GM12878 (cell line): ENCODE measurements at regions not wholly inside any gene's neighbourhood (a gene's known extent, or its start where the extent isn't known, plus 50 kb on each side); places are given as distances from the start of the nearest gene placed in this dataset.

Experiments
- ATAC-seq: fragments of 200-7000 bp; cut with Tn5 transposase; 3 replicates; pipeline ENCODE4 v1.9.1; 2020; ENCODE audit warnings: mild to moderate bottlenecking, moderate library complexity
- BruUV-seq: library from RNA; stranded (reverse); fragments of 400-500 nt; replicated peaks from 2 replicates; lab custom pipeline; 2021; lab: Mats Ljungman, UMichigan
- CTCF ChIA-PET: fragments of 300-600 bp; sonication (Branson Sonifier 250); formaldehyde crosslinking; extraction: SDS; loops from one replicate; lab custom pipeline; 2021; ENCODE audit warnings: inconsistent platforms; lab: Yijun Ruan, JAX
- POLR2A ChIA-PET: fragments of 350-600 bp; formaldehyde crosslinking; extraction: SDS; loops from one replicate; lab custom pipeline; 2021; ENCODE audit warnings: inconsistent platforms; lab: Charles Lee
- RAD21 ChIA-PET: fragments of 300-600 bp; sonication (Branson Sonifier 250); formaldehyde crosslinking; loops from one replicate; lab custom pipeline; 2023; ENCODE audit warnings: antibody characterized with exemption; ENCODE audit not compliant: unreplicated experiment; lab: Charles Lee
- SMC1A ChIA-PET: fragments of 300-600 bp; sonication (Branson Sonifier 250); formaldehyde crosslinking; loops from one replicate; lab custom pipeline; 2023; ENCODE audit not compliant: unreplicated experiment, uncharacterized antibody; lab: Charles Lee
- DNase-seq: peaks from one replicate; pipeline ENCODE4 v3.0.0-alpha.2; 2011; ENCODE audit warnings: low read depth, low spot score
- FAIRE-seq: peaks from 3 replicates; lab custom pipeline; 2011; peaks lifted over from hg19 to GRCh38; lab: Jason Lieb, UNC
- H2AFZ ChIP-seq: 2 replicates; pipeline ENCODE4 v1.6.0; 2011; ENCODE audit warnings: low read depth, low read length, control low read depth; ENCODE audit not compliant: control insufficient read depth
- H3K27ac ChIP-seq: 2 replicates; pipeline ENCODE4 v1.5.1; 2011; ENCODE audit warnings: control low read depth; ENCODE audit not compliant: control insufficient read depth, insufficient read depth
- H3K27me3 ChIP-seq, 2 experiments: replicated peaks in 1 of 2; 2 replicates each; pipeline versions ENCODE4 v1.6.0 to v1.6.1; 2011; ENCODE audit warnings: low read length in 1 of 2; ENCODE audit not compliant: control insufficient read depth in 2 of 2, insufficient read depth in 2 of 2
- H3K36me3 ChIP-seq, 2 experiments: 2 replicates each; pipeline ENCODE4 v1.5.1; 2011; ENCODE audit warnings: low read length in 1 of 2; ENCODE audit not compliant: control insufficient read depth in 2 of 2, insufficient read depth in 2 of 2
- H3K4me1 ChIP-seq: 2 replicates; pipeline ENCODE4 v1.6.1; 2011; ENCODE audit warnings: mild to moderate bottlenecking, low read length, moderate library complexity, mixed read lengths; ENCODE audit not compliant: control insufficient read depth, insufficient read depth
- H3K4me2 ChIP-seq: 2 replicates; pipeline ENCODE4 v1.6.0; 2011; ENCODE audit warnings: control low read depth; ENCODE audit not compliant: control insufficient read depth, insufficient read depth
- H3K4me3 ChIP-seq: fragments of 200-600 bp; sonication (generic); 2 replicates; pipeline ENCODE4 v1.5.1; 2016
- H3K79me2 ChIP-seq: 2 replicates; pipeline ENCODE4 v1.6.0; 2011; ENCODE audit warnings: low read length; ENCODE audit not compliant: control insufficient read depth, insufficient read depth
- H3K9ac ChIP-seq: 2 replicates; pipeline ENCODE4 v1.8.0; 2011; ENCODE audit warnings: low read length, control low read depth, mixed read lengths; ENCODE audit not compliant: control insufficient read depth, insufficient read depth
- H3K9me3 ChIP-seq: replicated peaks from 3 replicates; pipeline ENCODE4 v1.5.1; 2011; ENCODE audit warnings: mild to moderate bottlenecking, low read length; ENCODE audit not compliant: control insufficient read depth, insufficient read depth
- H4K20me1 ChIP-seq: 2 replicates; pipeline ENCODE4 v1.6.0; 2011; ENCODE audit not compliant: control insufficient read depth, insufficient read depth
- ATF7 ChIP-seq: fragments of 450-650 bp; IDR thresholded peaks from 2 replicates; pipeline ENCODE4 v1.6.1; 2016; ENCODE audit warnings: low read depth, mild to moderate bottlenecking
- CEBPB ChIP-seq, 2 experiments: fragments of 150-350 bp in 1 of 2; IDR thresholded peaks; 2 replicates each; pipeline ENCODE4 v1.6.1; 2012 to 2014; ENCODE audit warnings: low read depth in 2 of 2, low read length in 2 of 2, borderline replicate concordance in 1 of 2, inconsistent platforms in 1 of 2
- CHD4 ChIP-seq: fragments of 200-600 bp; sonication (generic); IDR thresholded peaks from 2 replicates; pipeline ENCODE4 v1.6.1; 2016; ENCODE audit warnings: mild to moderate bottlenecking
- EGR1 ChIP-seq, 2 experiments: IDR thresholded peaks; 1 replicate in 1 of 2; 2 replicates in 1 of 2; pipeline ENCODE4 v1.6.1; 2011 to 2012; ENCODE audit warnings: low read depth in 2 of 2, low read length in 2 of 2, borderline replicate concordance in 1 of 2, mild to moderate bottlenecking in 1 of 2, moderate library complexity in 1 of 2
- FOXK2 ChIP-seq: fragments of 450-650 bp; IDR thresholded peaks from 2 replicates; pipeline ENCODE4 v1.6.1; 2017; ENCODE audit warnings: mild to moderate bottlenecking, moderate library complexity
- RBBP5 ChIP-seq: fragments of 200-600 bp; sonication (generic); conservative IDR thresholded peaks from 2 replicates; pipeline ENCODE4 v1.6.1; 2016
- RUNX3 ChIP-seq: IDR thresholded peaks from 2 replicates; pipeline ENCODE4 v1.6.1; 2012; ENCODE audit warnings: low read length, inconsistent platforms
- SMARCA5 ChIP-seq: fragments of 450-650 bp; IDR thresholded peaks from 2 replicates; pipeline ENCODE4 v1.6.1; 2017; ENCODE audit warnings: mild to moderate bottlenecking
- SMC3 ChIP-seq: IDR thresholded peaks from 2 replicates; pipeline ENCODE4 v1.6.1; 2011; ENCODE audit warnings: low read length, improper control_type of control experiment, borderline replicate concordance
- WGBS: methylation state at CpG from one replicate; pipeline ENCODE4 v1.1.6; 2016; ENCODE audit warnings: low lambda C conversion rate; ENCODE audit not compliant: insufficient replicate concordance, insufficient coverage; ENCODE audit errors: missing lambda C conversion rate; 5-methylcytosine and 5-hydroxymethylcytosine counted together
- in situ Hi-C: fragments of 300-500 bp; cut with MboI; formaldehyde crosslinking; loops from 9 replicates; pipeline ENCODE4 v1.14.3; 2018; ENCODE audit warnings: mixed read lengths
- intact Hi-C: fragments of 100-400 bp; cut with micrococcal nuclease; formaldehyde crosslinking; loops from one replicate; pipeline ENCODE4 v1.14.2; 2022; ENCODE audit not compliant: unreplicated experiment
- TF ChIP-seq, protein P1 (sequence below): IDR thresholded peaks from 2 replicates; pipeline ENCODE4 v1.6.1; 2012; ENCODE audit warnings: improper control_type of control experiment, low read depth, low read length; ENCODE audit not compliant: insufficient replicate concordance
- TF ChIP-seq, protein P2 (sequence below): fragments of 450-650 bp; formaldehyde crosslinking; IDR thresholded peaks from 2 replicates; pipeline ENCODE4 v1.4.0; 2022; ENCODE audit warnings: mild to moderate bottlenecking, moderate library complexity
- TF ChIP-seq, protein P3 (sequence below): fragments of 450-650 bp; IDR thresholded peaks from 2 replicates; pipeline ENCODE4 v1.6.1; 2017; ENCODE audit warnings: mild to moderate bottlenecking, moderate library complexity

DNA sequence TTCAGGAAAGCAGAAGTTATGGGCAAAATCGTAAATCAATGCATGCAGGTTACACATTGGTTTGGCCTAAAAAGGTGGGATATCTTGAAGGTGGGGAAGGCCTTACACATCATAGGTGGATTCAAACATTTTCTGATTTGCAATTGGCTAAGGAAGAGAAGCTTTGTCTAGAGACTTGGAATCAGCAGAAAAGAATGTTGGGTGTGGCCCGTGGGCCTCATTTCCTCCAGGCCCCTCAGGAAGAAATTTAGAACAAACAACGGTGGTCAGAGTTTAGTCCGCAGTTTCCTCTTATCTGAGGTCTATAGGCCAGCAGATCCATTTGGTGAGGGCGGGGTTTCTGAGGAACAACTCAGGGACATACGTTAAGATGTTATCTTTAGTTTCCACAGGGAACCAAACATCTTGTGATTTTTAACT lies 50.9 kb upstream of the AFF3 start (continued):
- no peak for TF ChIP-seq SMC3
- TF ChIP-seq, protein P1, sequence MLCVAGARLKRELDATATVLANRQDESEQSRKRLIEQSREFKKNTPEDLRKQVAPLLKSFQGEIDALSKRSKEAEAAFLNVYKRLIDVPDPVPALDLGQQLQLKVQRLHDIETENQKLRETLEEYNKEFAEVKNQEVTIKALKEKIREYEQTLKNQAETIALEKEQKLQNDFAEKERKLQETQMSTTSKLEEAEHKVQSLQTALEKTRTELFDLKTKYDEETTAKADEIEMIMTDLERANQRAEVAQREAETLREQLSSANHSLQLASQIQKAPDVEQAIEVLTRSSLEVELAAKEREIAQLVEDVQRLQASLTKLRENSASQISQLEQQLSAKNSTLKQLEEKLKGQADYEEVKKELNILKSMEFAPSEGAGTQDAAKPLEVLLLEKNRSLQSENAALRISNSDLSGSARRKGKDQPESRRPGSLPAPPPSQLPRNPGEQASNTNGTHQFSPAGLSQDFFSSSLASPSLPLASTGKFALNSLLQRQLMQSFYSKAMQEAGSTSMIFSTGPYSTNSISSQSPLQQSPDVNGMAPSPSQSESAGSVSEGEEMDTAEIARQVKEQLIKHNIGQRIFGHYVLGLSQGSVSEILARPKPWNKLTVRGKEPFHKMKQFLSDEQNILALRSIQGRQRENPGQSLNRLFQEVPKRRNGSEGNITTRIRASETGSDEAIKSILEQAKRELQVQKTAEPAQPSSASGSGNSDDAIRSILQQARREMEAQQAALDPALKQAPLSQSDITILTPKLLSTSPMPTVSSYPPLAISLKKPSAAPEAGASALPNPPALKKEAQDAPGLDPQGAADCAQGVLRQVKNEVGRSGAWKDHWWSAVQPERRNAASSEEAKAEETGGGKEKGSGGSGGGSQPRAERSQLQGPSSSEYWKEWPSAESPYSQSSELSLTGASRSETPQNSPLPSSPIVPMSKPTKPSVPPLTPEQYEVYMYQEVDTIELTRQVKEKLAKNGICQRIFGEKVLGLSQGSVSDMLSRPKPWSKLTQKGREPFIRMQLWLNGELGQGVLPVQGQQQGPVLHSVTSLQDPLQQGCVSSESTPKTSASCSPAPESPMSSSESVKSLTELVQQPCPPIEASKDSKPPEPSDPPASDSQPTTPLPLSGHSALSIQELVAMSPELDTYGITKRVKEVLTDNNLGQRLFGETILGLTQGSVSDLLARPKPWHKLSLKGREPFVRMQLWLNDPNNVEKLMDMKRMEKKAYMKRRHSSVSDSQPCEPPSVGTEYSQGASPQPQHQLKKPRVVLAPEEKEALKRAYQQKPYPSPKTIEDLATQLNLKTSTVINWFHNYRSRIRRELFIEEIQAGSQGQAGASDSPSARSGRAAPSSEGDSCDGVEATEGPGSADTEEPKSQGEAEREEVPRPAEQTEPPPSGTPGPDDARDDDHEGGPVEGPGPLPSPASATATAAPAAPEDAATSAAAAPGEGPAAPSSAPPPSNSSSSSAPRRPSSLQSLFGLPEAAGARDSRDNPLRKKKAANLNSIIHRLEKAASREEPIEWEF = no peak
- no peak for TF ChIP-seq EGR1 (IDR thresholded peaks at IDR 0.05; ENCODE audit: borderline replicate concordance in 1 of 2, low read depth in 2 of 2, low read length in 2 of 2)
- TF ChIP-seq FOXK2 = no peak
- no peak for TF ChIP-seq ATF7
- TF ChIP-seq CHD4 = no peak
- no peak for TF ChIP-seq RUNX3
- TF ChIP-seq RBBP5 = no peak

DNA sequence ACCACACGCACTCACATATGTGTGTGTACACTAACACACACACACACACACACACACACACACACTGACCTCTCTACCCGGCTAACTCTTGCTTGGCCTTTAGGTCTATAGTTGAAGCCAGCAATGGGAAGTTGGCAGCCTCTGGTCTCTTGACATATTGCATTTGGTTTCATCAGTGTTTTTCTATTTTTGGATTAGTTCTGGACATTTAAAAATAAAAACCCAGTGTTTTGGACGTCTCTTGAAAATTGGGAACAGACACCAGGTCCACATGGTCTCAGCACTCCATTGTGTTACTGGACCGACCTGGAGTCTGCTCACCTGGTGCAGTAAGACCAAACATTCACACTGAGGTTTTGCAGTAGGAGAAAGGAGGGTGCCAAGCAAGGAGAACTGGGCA lies 50.4 kb upstream of the AFF3 start:
- ChIA-PET RAD21 (no interaction called here), POLR2A (no interaction called here), CTCF (no interaction called here), SMC1A (no interaction called here)
- Histone ChIP-seq H3K79me2 (no peaks in the 10 kb centered on the region), H3K9me3 (no peaks in the 10 kb centered on the region), H3K4me3 (no peak overlapping the region), H3K36me3 (no peaks in the 10 kb centered on the region), H2AFZ (no peak overlapping the region), H3K27ac (no peak overlapping the region), H3K4me1 (no peaks in the 10 kb centered on the region), H3K27me3 (peaks cover 0 to 6% of the 10 kb centered on the region in 2 experiments; a peak in 2 of 4 replicates), H3K4me2 (no peak overlapping the region), H3K9ac (no peak overlapping the region), H4K20me1 (no peaks in the 10 kb centered on the region)
- DNase-seq (no peak), ATAC-seq (no peak), FAIRE-seq (no peak)
- in situ Hi-C loops = no loop called here
- intact Hi-C loops = no loop called here
- 41% methylated on average over 4 of the region's 4 CpGs for WGBS
- no TSS peak for BruUV-seq
- TF ChIP-seq SMARCA5 (no peak), CEBPB (IDR thresholded peaks at IDR 0.05; ENCODE audit: borderline replicate concordance in 1 of 2, low read depth in 2 of 2, low read length in 2 of 2) (no peak)
- TF ChIP-seq, protein P2, sequence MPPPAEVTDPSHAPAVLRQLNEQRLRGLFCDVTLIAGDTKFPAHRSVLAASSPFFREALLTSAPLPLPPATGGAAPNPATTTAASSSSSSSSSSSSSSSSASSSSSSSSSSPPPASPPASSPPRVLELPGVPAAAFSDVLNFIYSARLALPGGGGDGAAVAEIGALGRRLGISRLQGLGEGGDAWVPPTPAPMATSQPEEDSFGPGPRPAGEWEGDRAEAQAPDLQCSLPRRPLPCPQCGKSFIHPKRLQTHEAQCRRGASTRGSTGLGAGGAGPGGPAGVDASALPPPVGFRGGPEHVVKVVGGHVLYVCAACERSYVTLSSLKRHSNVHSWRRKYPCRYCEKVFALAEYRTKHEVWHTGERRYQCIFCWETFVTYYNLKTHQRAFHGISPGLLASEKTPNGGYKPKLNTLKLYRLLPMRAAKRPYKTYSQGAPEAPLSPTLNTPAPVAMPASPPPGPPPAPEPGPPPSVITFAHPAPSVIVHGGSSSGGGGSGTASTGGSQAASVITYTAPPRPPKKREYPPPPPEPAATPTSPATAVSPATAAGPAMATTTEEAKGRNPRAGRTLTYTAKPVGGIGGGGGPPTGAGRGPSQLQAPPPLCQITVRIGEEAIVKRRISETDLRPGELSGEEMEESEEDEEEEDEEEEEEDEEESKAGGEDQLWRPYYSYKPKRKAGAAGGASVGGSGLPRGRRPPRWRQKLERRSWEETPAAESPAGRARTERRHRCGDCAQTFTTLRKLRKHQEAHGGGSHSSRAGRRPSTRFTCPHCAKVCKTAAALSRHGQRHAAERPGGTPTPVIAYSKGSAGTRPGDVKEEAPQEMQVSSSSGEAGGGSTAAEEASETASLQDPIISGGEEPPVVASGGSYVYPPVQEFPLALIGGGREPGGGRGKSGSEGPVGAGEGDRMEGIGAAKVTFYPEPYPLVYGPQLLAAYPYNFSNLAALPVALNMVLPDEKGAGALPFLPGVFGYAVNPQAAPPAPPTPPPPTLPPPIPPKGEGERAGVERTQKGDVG (CRISPR knock-in tag) = no peak
- TF ChIP-seq, protein P3, sequence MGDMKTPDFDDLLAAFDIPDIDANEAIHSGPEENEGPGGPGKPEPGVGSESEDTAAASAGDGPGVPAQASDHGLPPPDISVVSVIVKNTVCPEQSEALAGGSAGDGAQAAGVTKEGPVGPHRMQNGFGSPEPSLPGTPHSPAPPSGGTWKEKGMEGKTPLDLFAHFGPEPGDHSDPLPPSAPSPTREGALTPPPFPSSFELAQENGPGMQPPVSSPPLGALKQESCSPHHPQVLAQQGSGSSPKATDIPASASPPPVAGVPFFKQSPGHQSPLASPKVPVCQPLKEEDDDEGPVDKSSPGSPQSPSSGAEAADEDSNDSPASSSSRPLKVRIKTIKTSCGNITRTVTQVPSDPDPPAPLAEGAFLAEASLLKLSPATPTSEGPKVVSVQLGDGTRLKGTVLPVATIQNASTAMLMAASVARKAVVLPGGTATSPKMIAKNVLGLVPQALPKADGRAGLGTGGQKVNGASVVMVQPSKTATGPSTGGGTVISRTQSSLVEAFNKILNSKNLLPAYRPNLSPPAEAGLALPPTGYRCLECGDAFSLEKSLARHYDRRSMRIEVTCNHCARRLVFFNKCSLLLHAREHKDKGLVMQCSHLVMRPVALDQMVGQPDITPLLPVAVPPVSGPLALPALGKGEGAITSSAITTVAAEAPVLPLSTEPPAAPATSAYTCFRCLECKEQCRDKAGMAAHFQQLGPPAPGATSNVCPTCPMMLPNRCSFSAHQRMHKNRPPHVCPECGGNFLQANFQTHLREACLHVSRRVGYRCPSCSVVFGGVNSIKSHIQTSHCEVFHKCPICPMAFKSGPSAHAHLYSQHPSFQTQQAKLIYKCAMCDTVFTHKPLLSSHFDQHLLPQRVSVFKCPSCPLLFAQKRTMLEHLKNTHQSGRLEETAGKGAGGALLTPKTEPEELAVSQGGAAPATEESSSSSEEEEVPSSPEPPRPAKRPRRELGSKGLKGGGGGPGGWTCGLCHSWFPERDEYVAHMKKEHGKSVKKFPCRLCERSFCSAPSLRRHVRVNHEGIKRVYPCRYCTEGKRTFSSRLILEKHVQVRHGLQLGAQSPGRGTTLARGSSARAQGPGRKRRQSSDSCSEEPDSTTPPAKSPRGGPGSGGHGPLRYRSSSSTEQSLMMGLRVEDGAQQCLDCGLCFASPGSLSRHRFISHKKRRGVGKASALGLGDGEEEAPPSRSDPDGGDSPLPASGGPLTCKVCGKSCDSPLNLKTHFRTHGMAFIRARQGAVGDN = no peak
